Kidney (tissue), 13 donors: ENCODE measurements at regions not wholly inside any gene's neighbourhood (a gene's known extent, or its start where the extent isn't known, plus 50 kb on each side); places are given as distances from the start of the nearest gene placed in this dataset.

Experiments
- DNase-seq, 5 donors: peaks; one replicate each; pipeline ENCODE4 v3.0.0-alpha.2; 2013 to 2020
- FAIRE-seq: peaks from 2 replicates; lab custom pipeline; 2012; peaks lifted over from hg19 to GRCh38; lab: Jason Lieb, UNC
- H3K27ac ChIP-seq, 2 donors: one replicate each; pipeline ENCODE4 v1.7.0; 2013; ENCODE audit warnings: low read depth in 2 of 2, low read length in 2 of 2, inconsistent platforms in 1 of 2
- H3K27me3 ChIP-seq: one replicate; pipeline ENCODE4 v1.7.1; 2013; ENCODE audit warnings: low read length, inconsistent platforms; ENCODE audit not compliant: control insufficient read depth, insufficient read depth
- H3K36me3 ChIP-seq, 3 donors: one replicate each; pipeline versions ENCODE4 v1.7.0 to v1.7.1; 2013; ENCODE audit warnings: low read length in 3 of 3, control low read depth in 1 of 3, inconsistent platforms in 1 of 3; ENCODE audit not compliant: insufficient read depth in 3 of 3, control insufficient read depth in 2 of 3
- H3K4me1 ChIP-seq, 3 donors: one replicate each; pipeline versions ENCODE4 v1.7.0 to v1.7.1; 2013; ENCODE audit warnings: low read length in 3 of 3, inconsistent platforms in 1 of 3, low read depth in 1 of 3; ENCODE audit not compliant: control insufficient read depth in 2 of 3, insufficient read depth in 2 of 3
- H3K4me3 ChIP-seq, 3 donors: one replicate each; pipeline versions ENCODE4 v1.7.0 to v1.8.1; 2013; ENCODE audit warnings: low read length in 3 of 3, control low read depth in 1 of 3, inconsistent platforms in 1 of 3
- H3K9ac ChIP-seq, 3 donors: one replicate each; pipeline versions ENCODE4 v1.7.0 to v1.7.1; 2013; ENCODE audit warnings: low read length in 3 of 3, control low read depth in 1 of 3, inconsistent platforms in 1 of 3
- H3K9me3 ChIP-seq, 3 donors: one replicate each; pipeline versions ENCODE4 v1.7.0 to v1.7.1; 2013; ENCODE audit warnings: low read length in 3 of 3, control low read depth in 1 of 3, inconsistent platforms in 1 of 3; ENCODE audit not compliant: control insufficient read depth in 2 of 3, insufficient read depth in 1 of 3
- CTCF ChIP-seq: IDR thresholded peaks from 3 replicates; pipeline ENCODE4 v1.5.1; 2012; ENCODE audit warnings: mild to moderate bottlenecking, moderate library complexity, borderline replicate concordance; ENCODE audit not compliant: insufficient read depth; ENCODE audit errors: extremely low read depth
- intact Hi-C: fragments of 100-400 bp; cut with DNase I; formaldehyde crosslinking; loops from one replicate; pipeline ENCODE4 v1.11.1; 2022
- donor health status: control.
- donor health status: control.
- donor health status: control.
- donor health status: control.
- donor health status: control.
- donor health status: DM: yes; HTN: yes; CAD: no.
- donor health status: Normal renal cell carcinoma (clear cell type).

- FAIRE-seq: no peak
- H3K27me3 ChIP-seq: no peaks in the 10 kb centered on the region
Observed at GRCh38 chr14:101137234-101137633, 233.7 kb upstream of the RTL1 start.

GRCh38 chr14:101147848-101148247 lies 244.3 kb upstream of the RTL1 start:
- TF ChIP-seq CTCF: no peak
- no peak for FAIRE-seq

More at GRCh38 chr14:101137234-101137633, 233.7 kb upstream of the RTL1 start:
- TF ChIP-seq CTCF: no peak
- no peaks in the 10 kb centered on the region for H3K36me3 ChIP-seq
- H3K4me1 ChIP-seq: no peaks in the 10 kb centered on the region
- no peak overlapping the region for H3K27ac ChIP-seq
- DNase-seq: no peak
- no peak overlapping the region for H3K9ac ChIP-seq
- peaks cover 0 to 5% (median 0%) of the 10 kb centered on the region in 3 donors for H3K9me3 ChIP-seq
- H3K4me3 ChIP-seq: no peak overlapping the region
- intact Hi-C loops: no loop called here

GRCh38 chr14:101150039-101150610 lies 246.6 kb upstream of the RTL1 start:
- Histone ChIP-seq H3K36me3 (no peaks in the 10 kb centered on the region), H3K4me1 (no peaks in the 10 kb centered on the region), H3K9ac (no peak overlapping the region), H3K4me3 (no peak overlapping the region), H3K27ac (no peak overlapping the region), H3K9me3 (no peaks in the 10 kb centered on the region), H3K27me3 (no peaks in the 10 kb centered on the region)
- no peak for TF ChIP-seq CTCF
- no peak for DNase-seq
- intact Hi-C loops: no loop called here
- FAIRE-seq: no peak

More at GRCh38 chr14:101147848-101148247, 244.3 kb upstream of the RTL1 start:
- Histone ChIP-seq H3K9me3 (no peaks in the 10 kb centered on the region), H3K9ac (no peak overlapping the region), H3K27ac (no peak overlapping the region), H3K4me3 (no peak overlapping the region), H3K27me3 (no peaks in the 10 kb centered on the region), H3K36me3 (no peaks in the 10 kb centered on the region), H3K4me1 (no peaks in the 10 kb centered on the region)
- no peak for DNase-seq
- intact Hi-C loops: no loop called here
